Endothelial cell of umbilical vein (primary cell): ENCODE measurements at regions not wholly inside any gene's neighbourhood (a gene's known extent, or its start where the extent isn't known, plus 50 kb on each side); places are given as distances from the start of the nearest gene placed in this dataset.
A peak's percentile ranks its signal among the peaks of the same experiment; 100 is the strongest.

Experiments used
- BruUV-seq: library from RNA; stranded (reverse); fragments of 400-500 nt; replicated peaks from 2 replicates; lab custom pipeline; 2021; lab: Mats Ljungman, UMichigan
- CTCF ChIA-PET: fragments of 300-600, 350-600 bp; sonication (Branson Sonifier 250); formaldehyde crosslinking; loops from one replicate; lab custom pipeline; 2021; ENCODE audit warnings: antibody characterized with exemption, inconsistent platforms; lab: Charles Lee
- POLR2A ChIA-PET: fragments of 300-600, 350-600 bp; sonication (Branson Sonifier 250); formaldehyde crosslinking; loops from one replicate; lab custom pipeline; 2021; ENCODE audit warnings: antibody characterized with exemption, inconsistent platforms; lab: Charles Lee
- DNase-seq: peaks from one replicate; pipeline ENCODE4 v3.0.0-alpha.2; 2011; ENCODE audit warnings: low read depth, low spot score
- FAIRE-seq: peaks from 2 replicates; lab custom pipeline; 2011; peaks lifted over from hg19 to GRCh38; lab: Jason Lieb, UNC
- H2AFZ ChIP-seq: 2 replicates; pipeline ENCODE4 v1.6.0; 2012; ENCODE audit warnings: low read depth, low read length, control low read depth, inconsistent platforms
- H3K27ac ChIP-seq: 2 replicates; pipeline ENCODE4 v1.5.1; 2011; ENCODE audit warnings: low read depth, mild to moderate bottlenecking, control low read depth, low read length, moderate library complexity; ENCODE audit not compliant: insufficient read depth
- H3K27me3 ChIP-seq, 2 experiments: 2 replicates each; pipeline versions ENCODE4 v1.6.0 to v1.6.1; 2011; ENCODE audit warnings: low read length in 2 of 2, mixed read lengths in 1 of 2; ENCODE audit not compliant: control insufficient read depth in 2 of 2, insufficient read depth in 2 of 2
- H3K36me3 ChIP-seq, 2 experiments: 2 replicates in 1 of 2; 3 replicates in 1 of 2; pipeline ENCODE4 v1.5.1; 2011; ENCODE audit warnings: low read length in 2 of 2, mild to moderate bottlenecking in 1 of 2, moderate library complexity in 1 of 2; ENCODE audit not compliant: control insufficient read depth in 2 of 2, insufficient read depth in 2 of 2; ENCODE audit errors: extremely low read depth in 1 of 2
- H3K4me1 ChIP-seq: 3 replicates; pipeline ENCODE4 v1.5.1; 2011; ENCODE audit warnings: mild to moderate bottlenecking, low read length; ENCODE audit not compliant: control insufficient read depth, insufficient read depth; ENCODE audit errors: extremely low read depth
- H3K4me2 ChIP-seq: 2 replicates; pipeline ENCODE4 v1.6.1; 2011; ENCODE audit warnings: low read length, control low read depth, mixed read lengths; ENCODE audit not compliant: insufficient read depth
- H3K4me3 ChIP-seq, 3 experiments: fragments of 200-600 bp in 1 of 3; sonication (generic), shearing (Covaris generic) in 1 of 3; replicated peaks in 1 of 3; 2 replicates each; pipeline ENCODE4 v1.5.1; 2011 to 2016; ENCODE audit warnings: control low read depth in 3 of 3, low read length in 3 of 3, mild to moderate bottlenecking in 2 of 3, inconsistent platforms in 1 of 3, low read depth in 1 of 3, moderate library complexity in 1 of 3; ENCODE audit not compliant: insufficient read depth in 1 of 3
- H3K79me2 ChIP-seq: 2 replicates; pipeline ENCODE4 v1.6.0; 2012; ENCODE audit warnings: low read length, inconsistent platforms; ENCODE audit not compliant: control insufficient read depth, insufficient read depth
- H3K9ac ChIP-seq: replicated peaks from 2 replicates; pipeline ENCODE3; 2011; ENCODE audit warnings: low read length, control low read depth; ENCODE audit not compliant: insufficient read depth; ENCODE audit errors: extremely low read depth
- H3K9me1 ChIP-seq: replicated peaks from 3 replicates; pipeline ENCODE4 v1.6.0; 2011; ENCODE audit warnings: mild to moderate bottlenecking, low read length; ENCODE audit not compliant: control insufficient read depth, insufficient read depth; ENCODE audit errors: extremely low read depth
- H3K9me3 ChIP-seq: replicated peaks from 2 replicates; pipeline ENCODE4 v1.5.1; 2012; ENCODE audit warnings: low read length, inconsistent platforms; ENCODE audit not compliant: control insufficient read depth, insufficient read depth
- H4K20me1 ChIP-seq: replicated peaks from 2 replicates; pipeline ENCODE3; 2011; ENCODE audit warnings: mild to moderate bottlenecking, low read length; ENCODE audit not compliant: control insufficient read depth, insufficient read depth; ENCODE audit errors: extremely low read depth
- CTCF ChIP-seq, 2 donors: IDR thresholded peaks; 1 replicate in 1 of 2; 2 replicates in 1 of 2; pipeline ENCODE4 v1.5.1; 2011; ENCODE audit warnings: low read length in 2 of 2, mild to moderate bottlenecking in 2 of 2, moderate library complexity in 2 of 2, control low read depth in 1 of 2, inconsistent platforms in 1 of 2, low read depth in 1 of 2; ENCODE audit not compliant: insufficient read depth in 1 of 2; ENCODE audit errors: extremely low read depth in 1 of 2
- EZH2 ChIP-seq: IDR thresholded peaks from 2 replicates; pipeline ENCODE4 v1.6.1; 2012; ENCODE audit warnings: borderline replicate concordance, low read depth, mild to moderate bottlenecking, moderate library complexity, low read length, inconsistent platforms; ENCODE audit not compliant: severe bottlenecking
- FOS ChIP-seq: IDR thresholded peaks from 2 replicates; pipeline ENCODE4 v1.6.1; 2011; ENCODE audit warnings: mild to moderate bottlenecking, low read length, moderate library complexity, borderline replicate concordance; ENCODE audit not compliant: insufficient read depth
- GATA2 ChIP-seq: IDR thresholded peaks from 2 replicates; pipeline ENCODE4 v1.7.0; 2011; ENCODE audit warnings: low read depth, mild to moderate bottlenecking, moderate library complexity, mixed read lengths, low read length; ENCODE audit not compliant: insufficient read length, insufficient read depth
- JUN ChIP-seq: IDR thresholded peaks from 2 replicates; pipeline ENCODE4 v1.6.1; 2011; ENCODE audit warnings: borderline replicate concordance, low read depth; ENCODE audit not compliant: insufficient read length, insufficient read depth
- MYC ChIP-seq: IDR thresholded peaks from one replicate; pipeline ENCODE4 v1.6.1; 2011; ENCODE audit warnings: mild to moderate bottlenecking, low read depth, low read length
- POLR2A ChIP-seq: IDR thresholded peaks from 2 replicates; pipeline ENCODE4 v1.6.1; 2012; ENCODE audit warnings: low read depth, mild to moderate bottlenecking, control low read depth, low read length
- POLR2AphosphoS5 ChIP-seq: IDR thresholded peaks from 2 replicates; pipeline ENCODE4 v1.6.1; 2012; ENCODE audit warnings: low read depth, mild to moderate bottlenecking, control low read depth, low read length, moderate library complexity; ENCODE audit not compliant: insufficient read depth
- dilution Hi-C: fragments of 300-500 bp; cut with MboI; formaldehyde crosslinking; loops from one replicate; pipeline ENCODE4 v1.15.0; 2019; ENCODE audit warnings: low sequenced_read_pairs; ENCODE audit not compliant: extremely low pct_ligation_motif_present
- intact Hi-C: fragments of 100-400 bp; cut with micrococcal nuclease; formaldehyde crosslinking; loops from one replicate; pipeline ENCODE4 v1.10.0; 2022
- TF ChIP-seq, protein P1 (sequence below): IDR thresholded peaks from 2 replicates; pipeline ENCODE4 v1.6.1; 2011; ENCODE audit not compliant: insufficient read depth, insufficient read length

DNA sequence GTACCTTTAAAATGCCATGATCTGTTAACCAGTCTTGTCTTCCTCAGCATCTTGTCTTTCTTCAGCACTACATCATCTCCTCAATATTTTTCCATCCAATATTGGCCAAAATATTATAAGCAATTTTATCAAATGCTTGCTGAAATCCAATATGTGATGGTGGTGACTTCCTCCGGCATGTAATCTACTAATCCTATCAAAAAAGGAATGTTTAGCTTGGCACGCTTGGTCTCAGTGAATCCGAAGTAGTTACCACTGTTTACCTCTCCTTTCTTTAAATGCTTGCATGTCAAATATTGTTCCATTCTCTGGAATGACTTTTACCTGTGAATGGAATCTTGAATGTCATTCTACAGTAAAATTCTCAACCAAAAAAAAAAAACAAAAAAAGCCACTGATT lies 72.3 kb upstream of the EEA1 start:
- Histone ChIP-seq H3K27me3 (no peaks in the 10 kb centered on the region), H3K27ac (no peak overlapping the region), H3K4me1 (peaks cover 25% of the 10 kb centered on the region), H3K9ac (no peak overlapping the region), H3K9me3 (no peaks in the 10 kb centered on the region), H3K36me3 (no peaks in the 10 kb centered on the region), H3K4me2 (peak overlapping the region; percentile 23), H3K79me2 (no peaks in the 10 kb centered on the region), H3K9me1 (no peaks in the 10 kb centered on the region), H2AFZ (peak overlapping the region; percentile 34), H3K4me3 (no peak overlapping the region), H4K20me1 (no peaks in the 10 kb centered on the region)
- peak; percentile 82 for FAIRE-seq
- CTCF ChIA-PET = interaction anchor here (3.5 kb wide), 1 partner anchor 14 kb away, joined by 19 read pairs; no protein-coding TSS in a partner anchor
- TF ChIP-seq EZH2 (no peak), GATA2 (peak; percentile 26)
- DNase-seq = peak; percentile 67
- dilution Hi-C loops (loop anchor here (25.0 kb wide), 1 partner anchor 386 kb away; the partner anchor contains the start of gene NUDT4), intact Hi-C loops (loop anchor here (5.0 kb wide), 1 partner anchor 376 kb away; the partner anchor contains the start of gene NUDT4)
- POLR2A ChIA-PET = no interaction called here
- no TSS peak for BruUV-seq

DNA sequence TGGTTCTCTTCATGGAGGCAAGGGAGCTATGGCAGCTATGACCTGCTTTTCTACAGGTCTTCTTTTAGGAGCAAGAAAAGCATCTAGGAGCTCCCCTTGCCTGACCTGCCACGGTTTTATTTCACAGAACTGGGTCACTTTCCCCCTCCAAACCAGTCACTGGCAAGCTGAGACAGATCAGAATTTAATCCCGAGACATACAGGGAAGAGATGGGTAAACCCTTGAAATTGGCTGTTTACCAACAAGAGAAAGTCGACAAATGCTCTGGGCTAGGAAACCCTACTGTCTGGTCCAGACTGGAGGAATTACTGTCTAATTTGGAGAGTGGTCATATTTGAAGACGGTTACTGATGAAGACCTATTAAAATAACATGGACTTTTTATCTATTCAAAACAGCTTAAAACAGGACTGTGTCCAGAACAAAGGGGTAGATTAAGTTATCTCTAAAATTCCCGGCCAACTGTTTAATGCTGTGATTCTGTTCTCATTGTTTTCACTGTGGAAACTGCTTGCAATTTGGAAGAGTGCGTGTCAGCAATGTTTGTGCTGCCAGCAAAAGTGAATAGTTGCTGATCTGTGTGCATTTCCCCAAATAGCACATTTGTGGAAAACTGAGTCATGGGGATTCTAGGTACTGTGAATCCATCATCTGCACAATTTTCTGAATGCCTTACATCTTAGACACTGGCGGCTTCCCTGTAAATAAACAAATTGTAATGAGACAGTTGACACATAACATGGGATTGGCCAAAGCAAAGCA lies 73.4 kb upstream of the EEA1 start:
- DNase-seq = peak; percentile 99
- intact Hi-C loops (loop anchor here (1.0 to 5.0 kb wide), 2 partner anchors 18 to 375 kb away; partner anchors contain the start of gene NUDT4), dilution Hi-C loops (loop anchor here (25.0 kb wide), 1 partner anchor 385 kb away; the partner anchor contains the start of gene NUDT4)
- Histone ChIP-seq H3K9me1 (no peaks in the 10 kb centered on the region), H3K36me3 (no peaks in the 10 kb centered on the region), H2AFZ (peak overlapping the region; percentile 18), H3K79me2 (no peaks in the 10 kb centered on the region), H3K27ac (peak overlapping the region; percentile 95), H3K4me1 (peaks cover 26% of the 10 kb centered on the region), H4K20me1 (no peaks in the 10 kb centered on the region), H3K9me3 (no peaks in the 10 kb centered on the region), H3K4me3 (no peak overlapping the region), H3K27me3 (no peaks in the 10 kb centered on the region), H3K9ac (peak overlapping the region; percentile 68), H3K4me2 (peak overlapping the region; percentile 62)
- TF ChIP-seq MYC (no peak), CTCF (IDR thresholded peaks at IDR 0.05; ENCODE audit: extremely low read depth in 1 of 2, insufficient read depth in 1 of 2, low read depth in 1 of 2, low read length in 2 of 2) (no peak), POLR2AphosphoS5 (peak; percentile 73), GATA2 (peak; percentile 73), POLR2A (no peak), FOS (peak; percentile 56), EZH2 (no peak), JUN (peak; percentile 93)
- TF ChIP-seq, protein P1, sequence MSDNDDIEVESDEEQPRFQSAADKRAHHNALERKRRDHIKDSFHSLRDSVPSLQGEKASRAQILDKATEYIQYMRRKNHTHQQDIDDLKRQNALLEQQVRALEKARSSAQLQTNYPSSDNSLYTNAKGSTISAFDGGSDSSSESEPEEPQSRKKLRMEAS = no peak
- BruUV-seq = TSS peak; percentile 40
- ChIA-PET POLR2A (interaction anchor here (0.6 to 0.7 kb wide), 4 partner anchors 11 to 408 kb away, joined by 3 to 12 read pairs (median 6); no protein-coding TSS in a partner anchor), CTCF (interaction anchor here (0.6 to 3.5 kb wide), 9 partner anchors 9 to 73 kb away, joined by 3 to 19 read pairs (median 3); no protein-coding TSS in a partner anchor)
- FAIRE-seq = peak; percentile 99
